ENCODE measurements at regions not wholly inside any gene's neighbourhood (a gene's known extent, or its start where the extent isn't known, plus 50 kb on each side); places are given as distances from the start of the nearest gene placed in this dataset.
"Not testable (repeated sequence)": the region's sequence is repeated elsewhere in the genome, so short reads cannot be mapped to it uniquely, and the experiment has no call there.

DNA sequence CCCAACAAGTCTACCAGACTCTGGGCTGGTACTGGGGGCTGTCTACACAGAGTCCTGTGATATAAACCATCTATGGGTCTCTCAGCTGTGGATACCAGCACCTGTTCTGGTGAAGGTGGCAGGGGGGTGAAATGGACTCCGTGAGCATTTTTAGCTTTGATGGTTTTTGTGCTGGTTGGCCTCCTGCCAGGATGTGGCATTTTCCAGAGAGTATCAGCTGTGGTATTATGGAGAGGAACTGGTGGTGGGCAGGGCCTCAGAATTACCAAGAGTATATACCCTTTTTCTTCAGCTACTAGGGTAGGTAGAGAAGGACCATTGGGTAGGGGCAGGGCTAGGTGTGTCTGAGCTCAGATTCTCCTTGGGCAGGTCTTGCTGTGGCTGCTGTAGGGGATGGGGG lies 1920.9 kb upstream of the PCDH20 start:
- no peak for DNase-seq

DNA sequence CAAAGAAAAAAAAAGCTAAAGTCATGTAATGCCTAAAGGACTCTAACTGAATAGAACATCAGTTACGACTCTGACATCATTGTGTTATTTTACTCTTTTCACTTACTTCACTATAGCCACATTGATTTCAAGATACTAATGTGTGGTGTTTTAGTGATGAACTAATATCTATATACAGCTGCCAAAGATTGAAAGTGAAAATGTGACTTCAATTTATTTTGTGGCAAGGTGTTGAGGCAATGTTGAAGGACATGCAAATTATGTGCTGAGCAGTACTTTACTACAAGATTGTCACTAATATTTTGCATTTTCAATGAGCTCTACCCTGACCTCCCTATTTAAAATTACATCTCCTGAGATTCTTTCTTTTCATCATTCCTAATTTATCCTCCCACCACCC lies 1911.9 kb upstream of the PCDH20 start:
- no peak for DNase-seq

DNA sequence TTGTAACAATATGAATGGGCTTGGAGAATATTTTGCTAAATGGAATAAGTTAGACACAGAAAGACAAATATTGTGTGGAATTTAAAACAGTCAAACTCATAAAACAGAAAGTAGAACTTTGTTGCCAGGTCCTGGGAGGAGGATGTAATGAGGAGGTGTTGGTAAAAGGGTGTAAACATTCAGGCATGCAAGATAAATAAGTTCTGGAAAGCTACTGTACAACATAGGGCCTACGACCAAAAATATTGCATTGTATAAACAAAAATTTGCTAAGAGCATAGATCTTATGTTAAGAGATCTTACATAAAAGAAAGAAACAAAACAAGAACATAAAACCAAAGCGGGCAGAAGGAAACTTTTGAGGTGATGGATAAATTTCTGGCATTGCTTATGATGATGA lies 1907.8 kb upstream of the PCDH20 start:
- no peak for DNase-seq

DNA sequence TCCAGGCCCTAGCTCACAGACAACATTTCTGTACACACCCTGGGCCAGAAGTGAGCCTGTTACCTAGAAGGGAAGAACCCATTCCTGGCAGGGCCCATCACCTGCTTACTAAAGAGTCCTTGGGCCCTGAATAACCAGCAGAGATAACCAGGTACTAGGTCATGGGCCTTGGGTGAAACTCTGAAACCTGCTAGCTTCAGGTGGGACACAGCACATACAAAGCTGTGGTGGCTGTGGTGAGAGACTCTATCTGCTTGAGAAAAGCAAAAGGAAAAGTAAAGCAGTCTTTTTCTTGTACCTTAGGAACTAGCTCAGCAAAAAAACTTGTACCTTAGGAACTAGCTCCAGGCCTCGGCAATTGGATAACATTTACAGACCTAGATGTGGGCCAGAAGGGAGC lies 1895.9 kb upstream of the PCDH20 start:
- no peak for DNase-seq

DNA sequence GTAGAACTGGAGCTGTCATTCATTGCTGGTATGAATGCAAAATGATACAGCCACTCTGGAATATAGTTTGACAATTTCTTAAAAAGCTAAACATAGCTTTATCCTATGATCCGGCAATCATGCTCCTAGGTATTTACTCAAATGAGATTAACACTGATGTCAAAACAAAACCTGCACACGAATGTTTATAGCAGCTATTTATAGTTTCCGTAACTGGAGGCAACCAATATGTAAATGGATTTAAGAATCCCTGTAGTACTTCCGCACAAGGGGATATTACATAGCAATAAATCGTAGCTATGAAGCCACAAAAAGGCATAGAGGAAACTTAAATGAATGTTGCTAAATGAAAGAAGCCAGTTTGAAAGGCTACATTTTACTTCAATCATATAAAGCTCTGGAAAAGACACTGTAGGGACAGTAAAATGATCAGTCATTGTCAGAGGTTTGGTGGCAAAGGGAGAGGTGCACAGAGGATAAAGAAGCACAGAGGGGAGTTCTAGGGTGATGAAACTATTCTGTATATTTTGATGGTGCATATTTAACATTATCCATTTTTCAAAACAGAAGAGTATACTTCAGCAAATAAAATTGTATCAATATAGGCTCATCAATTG lies 1893.0 kb upstream of the PCDH20 start:
- DNase-seq: no peak

DNA sequence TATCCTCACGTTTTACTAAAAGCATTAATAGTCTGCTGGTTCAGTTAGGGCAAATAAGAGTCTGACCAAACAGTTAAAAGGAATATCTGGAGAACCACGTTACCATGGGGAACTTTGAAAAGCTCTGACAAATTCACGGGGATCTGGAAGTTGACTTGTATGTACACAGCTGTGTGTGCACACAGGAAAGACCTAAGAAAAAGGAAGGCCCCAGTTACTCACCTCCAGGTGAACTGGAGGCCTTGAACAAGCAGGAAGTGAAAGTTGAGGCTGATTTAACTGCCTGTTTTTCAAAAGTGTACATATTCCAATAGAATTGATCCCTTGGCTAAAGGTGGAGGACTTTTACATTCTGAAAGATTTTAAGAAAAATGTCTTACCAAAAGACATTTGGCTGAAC lies 1891.6 kb upstream of the PCDH20 start:
- DNase-seq: no peak

DNA sequence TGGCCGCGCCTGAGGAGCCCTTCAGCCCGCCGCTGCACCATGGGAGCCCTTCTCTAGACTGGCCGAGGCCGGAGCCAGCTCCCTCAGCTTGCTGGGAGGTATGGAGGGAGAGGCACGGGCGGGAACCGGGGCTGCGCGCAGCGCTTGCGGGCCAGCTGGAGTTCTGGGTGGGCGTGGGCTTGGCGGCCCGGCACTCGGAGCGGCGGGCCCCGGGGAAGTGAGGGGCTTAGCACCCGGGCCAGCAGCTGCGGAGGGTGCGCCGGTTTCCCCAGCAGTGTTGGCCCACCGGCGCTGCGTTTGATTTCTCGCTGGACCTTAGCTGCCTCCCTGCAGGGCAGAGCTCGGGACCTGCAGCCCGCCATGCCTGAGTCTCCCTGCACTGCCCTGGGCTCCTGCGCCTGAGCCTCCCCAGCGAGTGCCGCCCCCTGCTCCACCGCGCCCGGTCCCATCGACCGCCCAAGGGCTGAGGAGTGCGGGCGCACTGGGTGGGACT lies 1890.0 kb upstream of the PCDH20 start:
- no peak for DNase-seq

DNA sequence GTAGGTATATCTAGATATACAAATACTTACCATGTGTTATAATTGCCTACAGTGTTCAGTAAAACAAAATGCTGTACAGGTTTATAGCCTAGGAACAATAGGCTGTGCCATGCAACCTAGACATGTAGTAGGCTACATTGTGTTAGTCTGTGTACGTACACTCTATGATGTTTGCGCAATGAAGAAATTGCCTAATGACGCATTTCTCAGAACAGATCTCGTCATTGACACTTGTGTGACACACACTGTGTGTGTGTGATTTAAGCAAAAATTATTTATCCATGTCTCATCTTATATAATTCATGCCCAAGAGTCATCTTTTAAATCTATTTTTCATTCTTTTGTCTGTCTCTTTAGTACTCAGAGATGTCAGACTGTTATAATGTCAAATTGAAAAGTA lies 1888.8 kb upstream of the PCDH20 start:
- no peak for DNase-seq

DNA sequence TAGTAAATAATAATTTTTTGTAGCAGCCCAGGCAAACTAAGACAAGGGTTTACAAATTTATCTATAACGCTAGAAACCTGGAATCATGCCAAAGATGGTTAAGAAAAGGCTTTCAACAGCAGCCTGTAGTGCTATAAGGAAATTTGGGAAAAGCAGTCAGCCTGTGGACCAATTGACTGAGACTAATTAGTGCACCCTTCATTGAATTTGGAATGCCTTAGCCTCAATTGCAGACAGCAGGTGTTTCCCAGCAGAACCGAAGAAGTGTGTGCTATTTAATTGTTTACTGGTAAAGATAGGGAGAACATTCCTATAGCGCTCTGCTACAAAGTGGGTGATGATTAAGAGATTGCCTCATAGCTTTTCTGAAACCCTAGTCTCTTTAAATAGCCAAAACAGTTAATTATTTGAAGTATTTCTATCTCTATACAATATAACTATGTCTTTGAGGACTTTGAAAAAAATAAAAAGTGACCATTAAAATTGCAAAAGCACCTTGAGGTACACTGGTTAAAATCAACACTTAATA lies 1884.3 kb upstream of the PCDH20 start:
- DNase-seq: no peak

DNA sequence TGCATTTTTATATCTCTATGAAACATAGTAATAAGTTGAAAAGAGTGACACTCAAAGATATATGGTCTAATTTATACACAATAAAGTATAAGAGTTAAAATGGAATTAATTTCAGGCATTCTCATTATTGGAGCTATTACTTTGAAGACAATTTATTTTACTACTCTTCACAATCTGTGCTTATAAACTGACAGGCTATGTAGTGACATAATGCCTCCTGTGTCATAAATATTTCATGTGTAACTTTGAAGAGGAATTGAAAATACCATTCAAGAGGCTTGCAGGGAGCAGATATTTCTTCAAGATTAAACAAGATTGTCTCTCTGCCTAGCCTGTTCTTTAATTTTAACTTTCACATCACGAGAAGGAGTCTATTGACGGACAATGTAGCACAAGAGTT lies 1881.5 kb upstream of the PCDH20 start:
- DNase-seq: no peak

DNA sequence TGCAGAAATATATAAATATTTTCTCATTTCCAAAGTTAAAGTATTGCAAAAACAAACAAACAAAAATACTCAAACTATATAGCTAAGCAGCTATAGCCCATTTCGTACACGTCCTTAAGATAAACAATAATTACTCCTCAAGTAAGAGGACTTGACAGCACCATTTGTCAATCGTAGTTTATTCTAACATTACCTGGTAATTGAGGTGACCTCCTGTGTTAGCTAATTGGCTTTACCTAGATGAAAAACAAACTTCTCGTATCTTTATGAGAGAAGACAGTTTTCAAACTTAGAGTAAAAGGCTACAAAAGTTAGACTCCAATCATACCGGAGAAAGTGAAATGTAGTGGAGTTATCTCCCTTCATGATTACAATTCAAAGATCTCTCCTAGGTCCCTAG lies 1876.1 kb upstream of the PCDH20 start:
- DNase-seq: no peak

DNA sequence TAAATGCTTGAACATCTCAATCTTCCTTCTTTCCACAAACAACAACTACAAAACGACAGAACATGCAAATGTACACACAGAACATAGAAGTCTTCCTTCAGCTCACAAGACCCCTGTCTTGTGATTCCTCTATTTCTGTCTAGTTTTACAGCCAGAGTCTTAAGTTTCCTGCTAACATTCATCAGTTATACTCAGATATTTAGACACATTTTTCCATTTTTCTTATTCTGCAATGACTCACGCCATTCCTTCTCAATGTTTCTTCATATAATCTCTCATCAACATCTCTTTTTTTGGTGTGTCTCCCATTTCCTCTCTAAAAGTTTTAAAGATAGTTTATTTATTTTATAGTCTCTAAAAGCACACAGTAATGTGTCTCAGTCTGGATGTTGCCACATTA lies 1872.9 kb upstream of the PCDH20 start:
- DNase-seq: no peak

DNA sequence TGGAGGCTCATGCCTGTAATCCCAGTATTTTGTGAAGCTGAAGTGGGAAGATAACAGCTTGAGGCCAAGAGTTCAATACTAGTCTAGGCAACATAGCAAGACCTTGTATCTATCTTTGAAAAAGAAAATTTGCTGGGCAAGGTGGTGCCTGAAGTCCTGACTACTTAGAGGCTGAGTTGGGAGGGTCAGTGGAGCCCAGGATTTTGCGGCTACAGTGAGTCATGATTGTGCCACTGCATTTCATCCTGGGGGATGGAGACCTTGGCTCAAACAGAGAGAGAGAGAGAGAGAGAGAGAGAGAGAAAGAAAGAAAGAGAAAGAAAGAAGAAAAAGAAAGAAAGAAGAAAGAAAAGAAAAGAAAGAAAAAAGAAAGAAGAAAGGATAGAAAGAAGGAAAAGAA lies 1872.3 kb upstream of the PCDH20 start:
- DNase-seq: no peak

DNA sequence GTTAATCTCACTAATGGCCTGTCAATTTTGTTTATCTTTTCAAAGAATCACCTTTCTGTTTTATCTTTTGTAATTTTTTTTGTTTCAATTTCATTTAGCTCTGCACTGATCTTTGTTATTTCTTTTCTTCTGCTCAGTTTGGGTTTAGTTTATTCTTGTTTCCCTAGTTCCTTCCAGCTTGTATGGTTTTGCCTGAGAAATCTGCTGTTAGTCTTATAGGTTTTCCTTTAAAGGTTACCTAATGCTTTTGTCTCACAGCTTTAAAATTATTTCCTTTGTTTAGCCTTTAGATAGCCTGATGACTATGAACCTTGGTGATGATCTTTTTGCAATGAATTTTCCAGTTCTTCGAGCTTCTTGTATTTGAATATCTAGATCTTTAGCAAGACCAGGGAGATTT lies 1869.8 kb upstream of the PCDH20 start:
- DNase-seq: no peak

DNA sequence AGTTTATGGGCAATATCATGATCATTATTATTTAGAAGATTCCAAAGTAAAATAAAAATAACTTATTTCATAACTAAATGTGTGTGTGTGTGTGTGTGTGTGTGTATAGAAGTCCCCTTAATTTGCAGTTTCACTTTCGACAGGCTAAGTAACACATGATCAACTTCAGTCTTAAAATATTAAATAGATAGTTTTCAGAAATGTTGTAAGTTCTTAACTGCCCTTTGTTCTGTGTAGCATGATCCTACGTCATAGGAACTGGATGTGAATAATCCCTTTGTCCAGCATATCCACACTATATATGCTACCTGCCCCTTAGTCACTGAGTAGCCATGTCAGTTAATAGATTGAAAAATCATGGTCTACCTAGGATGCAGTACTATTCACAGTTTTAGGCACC lies 1863.5 kb upstream of the PCDH20 start:
- DNase-seq: no peak

DNA sequence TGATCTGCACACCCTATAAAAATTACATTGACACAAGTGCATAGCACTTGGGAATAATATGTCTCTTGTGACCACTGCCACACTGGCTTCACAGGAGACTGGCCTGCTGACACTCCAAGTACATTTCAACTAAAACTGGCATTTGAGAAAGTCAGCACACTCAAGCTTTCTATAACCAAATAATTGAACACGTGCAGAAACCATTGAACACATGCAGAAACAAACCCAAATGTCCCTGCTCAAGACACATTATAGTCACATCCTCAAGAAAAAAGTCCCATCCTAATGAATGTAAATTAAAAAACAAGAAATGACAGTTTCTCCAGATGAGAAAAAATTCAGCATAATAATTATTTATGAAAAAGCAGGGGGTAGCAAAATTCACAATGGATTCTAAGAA lies 1859.1 kb upstream of the PCDH20 start:
- DNase-seq: no peak

DNA sequence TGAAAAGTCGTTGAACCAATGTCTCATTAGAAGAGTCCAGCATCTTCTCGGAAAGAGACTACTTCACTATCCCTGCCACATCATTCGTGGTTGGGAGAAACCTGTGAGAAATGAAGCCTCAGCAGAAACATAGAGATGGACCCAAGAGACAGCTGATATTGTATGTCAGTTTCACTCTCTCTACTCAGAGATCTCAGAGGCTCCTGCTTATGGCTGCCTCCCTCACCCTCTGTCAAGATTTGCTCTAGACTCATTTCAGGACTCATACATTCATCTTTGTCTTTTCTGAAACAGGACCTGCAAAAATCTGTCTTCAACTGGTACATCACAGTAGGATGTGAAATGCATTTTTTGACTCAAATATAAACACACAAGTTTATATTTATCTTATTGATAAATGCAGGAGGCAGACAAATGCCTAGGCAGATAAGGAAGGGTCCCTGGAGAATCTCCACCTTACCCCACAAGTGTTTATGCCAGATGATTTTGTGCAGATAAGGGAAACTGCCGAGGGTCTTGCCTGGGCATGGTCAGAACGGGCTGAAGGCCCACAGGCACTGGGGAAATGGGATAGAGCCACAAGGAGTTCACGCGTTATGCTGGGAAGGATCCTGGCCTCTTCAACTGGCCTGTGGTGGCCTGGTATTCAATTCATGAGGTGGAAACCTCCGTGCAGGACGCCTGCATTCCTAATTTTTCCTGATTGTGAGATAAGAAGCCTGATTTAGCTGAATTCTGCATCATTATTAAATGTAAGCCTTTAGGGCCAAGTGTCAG lies 1834.0 kb upstream of the PCDH20 start:
- DNase-seq: no peak

DNA sequence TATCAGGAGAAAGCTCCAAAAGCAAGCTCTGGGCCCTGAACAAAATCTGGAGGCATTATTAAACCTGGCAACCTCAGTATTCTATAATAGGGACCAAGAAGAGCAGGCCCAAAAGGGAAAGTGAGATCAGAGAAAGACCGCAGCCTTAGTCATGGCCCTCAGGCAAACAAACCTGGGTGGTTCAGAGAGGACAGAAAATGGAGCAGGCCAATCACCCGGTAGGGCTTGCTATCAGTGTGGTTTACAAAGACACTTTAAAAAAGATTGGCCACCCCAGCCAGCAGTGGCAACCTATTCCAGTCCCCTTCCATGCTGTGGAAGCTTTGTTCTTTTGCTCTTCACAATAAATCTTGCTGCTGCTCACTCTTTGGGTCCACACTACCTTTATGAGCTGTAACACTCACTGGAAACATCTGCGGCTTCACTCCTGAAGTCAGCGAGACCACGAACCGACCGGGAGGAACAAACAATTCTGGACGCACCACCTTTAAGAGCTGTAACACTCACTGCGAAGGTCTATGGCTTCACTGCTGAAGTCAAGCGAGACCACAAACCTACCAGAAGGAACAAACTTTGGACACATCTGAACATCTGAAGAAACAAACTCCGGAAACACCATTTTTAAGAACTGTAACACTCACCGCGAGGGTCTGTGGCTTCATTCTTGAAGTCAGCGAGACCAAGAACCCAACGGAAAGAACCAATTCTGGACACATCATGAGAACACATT lies 1821.2 kb upstream of the PCDH20 start:
- not testable (repeated sequence) for DNase-seq

DNA sequence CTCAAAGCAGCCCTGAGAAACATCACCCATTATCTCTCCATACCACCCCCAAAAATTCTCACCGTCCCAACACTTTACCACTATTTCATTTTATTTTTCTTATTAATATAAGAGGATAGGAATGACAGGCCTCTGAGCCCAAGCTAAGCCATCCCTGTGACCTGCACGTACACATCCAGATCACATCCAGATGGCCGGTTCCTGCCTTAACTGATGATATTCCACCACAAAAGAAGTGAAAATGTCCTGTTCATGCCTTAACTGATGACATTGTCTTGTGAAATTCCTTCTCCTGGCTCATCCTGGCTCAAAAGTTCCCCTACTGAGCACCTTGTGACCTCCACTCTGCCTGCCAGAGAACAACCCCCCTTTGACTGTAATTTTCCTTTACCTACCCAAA lies 1802.9 kb upstream of the PCDH20 start:
- DNase-seq: not testable (repeated sequence)

DNA sequence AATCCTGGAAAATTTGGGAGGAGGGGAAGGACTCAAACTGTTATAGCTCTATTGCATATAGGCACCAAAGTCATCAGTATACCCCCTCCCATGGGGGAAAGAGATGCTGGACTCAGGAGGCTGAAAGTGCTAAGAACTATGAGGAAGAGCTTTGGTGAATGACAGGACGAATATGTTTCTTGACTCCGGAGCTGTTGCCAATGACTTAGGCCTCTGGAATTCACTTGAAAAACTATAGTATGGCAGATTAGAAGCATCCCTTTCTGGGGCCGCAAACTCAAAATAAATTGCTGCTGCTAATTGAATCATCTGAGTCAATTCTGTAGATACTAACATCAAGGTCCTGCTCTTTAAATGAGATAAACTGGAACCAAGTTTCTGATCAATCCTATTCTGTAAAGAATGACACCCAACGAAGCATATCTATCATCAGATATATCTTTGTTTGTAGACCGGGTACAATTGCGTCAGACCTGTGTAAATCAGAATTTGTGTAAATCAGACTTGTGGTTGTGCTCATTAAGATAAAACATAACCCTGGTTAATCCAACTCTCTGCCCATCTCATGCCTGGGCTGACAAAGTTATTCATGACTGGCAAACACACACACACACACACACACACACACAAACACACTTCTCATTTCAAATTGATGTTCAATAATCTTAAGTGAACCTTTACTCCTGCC lies 1793.8 kb upstream of the PCDH20 start:
- no peak for DNase-seq

DNA sequence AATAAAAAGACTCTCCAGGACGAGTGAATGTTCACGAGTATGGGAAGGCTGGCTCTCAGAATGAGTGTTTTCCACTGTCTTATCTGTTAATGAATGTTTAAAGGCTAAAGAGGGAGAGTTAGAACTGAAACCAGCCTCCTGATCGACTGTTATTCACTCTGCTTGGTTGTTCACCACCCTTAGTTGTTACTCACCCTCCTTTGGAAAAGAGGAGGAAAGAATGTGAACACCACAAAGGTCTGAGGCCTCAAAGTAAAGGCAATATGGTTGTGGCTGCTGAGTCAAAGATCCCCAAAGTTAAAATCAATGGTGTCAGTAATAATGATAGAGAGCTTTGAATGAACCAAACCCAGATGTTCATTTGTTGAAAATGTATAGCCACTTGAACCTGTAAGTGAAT lies 1793.2 kb upstream of the PCDH20 start:
- DNase-seq: no peak

DNA sequence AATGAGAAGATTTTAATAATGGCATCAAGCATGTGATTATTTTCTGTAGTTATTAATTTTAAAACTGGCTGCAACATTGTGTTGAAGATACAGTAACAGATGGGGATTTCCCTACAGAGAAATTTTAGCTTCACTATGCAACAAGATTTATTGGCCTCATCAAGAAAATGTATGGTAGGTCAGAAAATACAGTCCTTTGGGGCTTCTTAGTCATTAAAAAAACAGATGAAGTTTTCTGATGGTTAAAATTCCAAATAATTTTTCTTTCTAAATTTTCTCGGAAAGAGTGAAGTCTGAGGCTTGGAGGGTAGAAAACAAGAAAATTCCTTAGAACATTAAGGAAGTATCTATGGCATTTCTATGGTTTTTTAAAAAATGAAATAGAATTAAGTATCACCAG lies 1790.8 kb upstream of the PCDH20 start:
- DNase-seq: no peak

DNA sequence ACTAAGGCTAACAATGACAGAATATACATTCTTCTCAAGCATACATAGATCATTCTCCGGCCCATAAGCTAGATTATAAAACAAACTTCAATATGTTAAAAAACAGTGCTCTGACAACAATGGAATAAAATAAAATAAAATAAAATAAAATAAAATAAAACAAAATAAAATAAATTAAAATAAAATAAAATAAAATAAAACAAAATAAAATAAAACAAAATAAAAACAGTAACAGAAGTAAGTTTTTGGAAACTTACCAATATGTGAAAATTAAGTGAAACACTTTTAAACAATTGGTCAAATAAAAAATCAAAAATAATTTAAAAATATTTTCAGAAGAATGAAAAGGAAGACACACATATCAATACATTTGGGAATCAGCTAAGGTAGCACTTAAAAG lies 1785.8 kb upstream of the PCDH20 start:
- no peak for DNase-seq
